ENCODE measurements at regions not wholly inside any gene's neighbourhood (a gene's known extent, or its start where the extent isn't known, plus 50 kb on each side); places are given as distances from the start of the nearest gene placed in this dataset.
"Not testable (repeated sequence)": the region's sequence is repeated elsewhere in the genome, so short reads cannot be mapped to it uniquely, and the experiment has no call there.

GRCh38 chr4:120554086-120554485 is 368.4 kb downstream of the PRDM5 start:
- Histone ChIP-seq H3K36me3 (replicated peaks in 1 of 2; ENCODE audit: control insufficient read depth in 1 of 2, insufficient read depth in 2 of 2, low read length in 2 of 2) (no peaks in the 10 kb centered on the region), H3K4me3 (replicated peaks in 1 of 3; ENCODE audit: insufficient read depth in 1 of 3, low read depth in 2 of 3, low read length in 3 of 3) (no peak overlapping the region), H3K4me1 (ENCODE audit: insufficient read depth, low read length) (no peaks in the 10 kb centered on the region), H3K9me3 (ENCODE audit: low read length) (no peaks in the 10 kb centered on the region; the same call in 1 of the 2 replicates), H3K9ac (ENCODE audit: insufficient read depth, low read depth, low read length) (no peak overlapping the region), H3K27ac (ENCODE audit: extremely low read length, insufficient read depth, low read length) (no peak overlapping the region), H4K20me1 (ENCODE audit: insufficient read depth, low read length) (no peaks in the 10 kb centered on the region), H3K4me2 (ENCODE audit: low read depth, low read length) (no peak overlapping the region), H3K79me2 (ENCODE audit: insufficient read depth, low read length) (no peaks in the 10 kb centered on the region), H2AFZ (ENCODE audit: low read length) (no peak overlapping the region), H3K27me3 (ENCODE audit: control insufficient read depth in 1 of 2, insufficient read depth in 2 of 2, low read length in 2 of 2) (no peaks in the 10 kb centered on the region)
- DNase-seq (ENCODE audit: low spot score) (no peak), ATAC-seq (no peak), FAIRE-seq (no peak)
- ChIA-PET CTCF (ENCODE audit: low intra/inter-chr PET ratio, low total read pairs) (no interaction called here), POLR2A (no interaction called here)
- BruUV-seq (replicated peaks): no TSS peak
- 0% methylated on average over 3 of the region's 3 CpGs for WGBS (ENCODE audit: low lambda C conversion rate)
- intact Hi-C loops (cut with micrococcal nuclease; ENCODE audit: unreplicated experiment): no loop called here
- in situ Hi-C loops (cut with HindIII; ENCODE audit: extremely low pct_ligation_motif_present, low pct_unique_long_range_greater_than_20kb): no loop called here
- TF ChIP-seq FOXO1 (CRISPR knock-in tag; IDR thresholded peaks at IDR 0.05): no peak
- TF ChIP-seq THAP9 (CRISPR knock-in tag; IDR thresholded peaks at IDR 0.05; ENCODE audit: borderline replicate concordance): no peak
- no peak for TF ChIP-seq ZNF296 (CRISPR knock-in tag; conservative IDR thresholded peaks at IDR 0.05)
- no peak for TF ChIP-seq ZNF607 (CRISPR knock-in tag; IDR thresholded peaks at IDR 0.05; ENCODE audit: borderline replicate concordance)
- TF ChIP-seq SP140L (CRISPR knock-in tag; IDR thresholded peaks at IDR 0.05; ENCODE audit: borderline replicate concordance): no peak
- no peak for TF ChIP-seq SMAD3 (CRISPR knock-in tag; IDR thresholded peaks at IDR 0.05)
- no peak for TF ChIP-seq SALL2 (CRISPR knock-in tag; IDR thresholded peaks at IDR 0.05)

- intact Hi-C loops (cut with micrococcal nuclease; ENCODE audit: unreplicated experiment); H3K36me3 ChIP-seq (replicated peaks in 1 of 2; ENCODE audit: control insufficient read depth in 1 of 2, insufficient read depth in 2 of 2, low read length in 2 of 2); H3K79me2 ChIP-seq (ENCODE audit: insufficient read depth, low read length); POLR2A ChIA-PET; H3K4me2 ChIP-seq (ENCODE audit: low read depth, low read length); H3K4me3 ChIP-seq (replicated peaks in 1 of 3; ENCODE audit: insufficient read depth in 1 of 3, low read depth in 2 of 3, low read length in 3 of 3); H4K20me1 ChIP-seq (ENCODE audit: insufficient read depth, low read length); H2AFZ ChIP-seq (ENCODE audit: low read length); FAIRE-seq; H3K27me3 ChIP-seq (ENCODE audit: control insufficient read depth in 1 of 2, insufficient read depth in 2 of 2, low read length in 2 of 2); H3K9me3 ChIP-seq (ENCODE audit: low read length); BruUV-seq (replicated peaks); H3K4me1 ChIP-seq (ENCODE audit: insufficient read depth, low read length); in situ Hi-C loops (cut with HindIII; ENCODE audit: extremely low pct_ligation_motif_present, low pct_unique_long_range_greater_than_20kb); H3K9ac ChIP-seq (ENCODE audit: insufficient read depth, low read depth, low read length); ATAC-seq; CTCF ChIA-PET (ENCODE audit: low intra/inter-chr PET ratio, low total read pairs); H3K27ac ChIP-seq (ENCODE audit: extremely low read length, insufficient read depth, low read length); DNase-seq (ENCODE audit: low spot score): not testable (repeated sequence)
- no CpG with 5 or more reads among the region's 30 CpGs for WGBS (ENCODE audit: low lambda C conversion rate)
Observed at GRCh38 chr4:120550624-120551220, 371.8 kb downstream of the PRDM5 start.

Data from HepG2 (cell line).